Mesenchymal stem cell (in vitro differentiated cells and primary cell): ENCODE measurements at regions not wholly inside any gene's neighbourhood (a gene's known extent, or its start where the extent isn't known, plus 50 kb on each side); places are given as distances from the start of the nearest gene placed in this dataset.

Experiments used
- DNase-seq: peaks from one replicate; pipeline ENCODE4 v3.0.0-alpha.2; 2013
- H2AFZ ChIP-seq: one replicate; pipeline ENCODE4 v1.6.1; 2013; ENCODE audit warnings: low read depth, mild to moderate bottlenecking, control low read depth, inconsistent platforms, low read length, moderate library complexity
- H2AK5ac ChIP-seq: 2 replicates; pipeline ENCODE4 v1.6.1; 2013; ENCODE audit warnings: low read length, moderate library complexity, mild to moderate bottlenecking, inconsistent platforms; ENCODE audit not compliant: severe bottlenecking
- H2BK120ac ChIP-seq: one replicate; pipeline ENCODE4 v1.6.1; 2013; ENCODE audit warnings: low read depth, mild to moderate bottlenecking, inconsistent platforms, low read length, moderate library complexity
- H2BK12ac ChIP-seq, 2 experiments: one replicate each; pipeline ENCODE4 v1.6.1; 2013; ENCODE audit warnings: inconsistent platforms in 2 of 2, low read length in 2 of 2, mild to moderate bottlenecking in 2 of 2, moderate library complexity in 2 of 2, control low read depth in 1 of 2
- H2BK15ac ChIP-seq: one replicate; pipeline ENCODE4 v1.6.1; 2013; ENCODE audit warnings: mild to moderate bottlenecking, low read depth, inconsistent platforms; ENCODE audit not compliant: poor library complexity, severe bottlenecking
- H2BK5ac ChIP-seq: 2 replicates; pipeline ENCODE4 v1.6.1; 2013; ENCODE audit warnings: low read depth, mild to moderate bottlenecking, low read length, control low read depth, inconsistent platforms; ENCODE audit not compliant: poor library complexity, severe bottlenecking
- H3K14ac ChIP-seq, 2 experiments: one replicate each; pipeline ENCODE4 v1.6.1; 2013; ENCODE audit warnings: inconsistent platforms in 2 of 2, low read length in 2 of 2, control low read depth in 1 of 2, mild to moderate bottlenecking in 1 of 2, moderate library complexity in 1 of 2
- H3K18ac ChIP-seq, 2 experiments: one replicate each; pipeline ENCODE4 v1.6.1; 2013; ENCODE audit warnings: inconsistent platforms in 2 of 2, low read length in 2 of 2, control low read depth in 1 of 2, low read depth in 1 of 2, mild to moderate bottlenecking in 1 of 2
- H3K23ac ChIP-seq, 2 experiments: one replicate each; pipeline ENCODE4 v1.6.1; 2013; ENCODE audit warnings: inconsistent platforms in 2 of 2, low read length in 2 of 2, mild to moderate bottlenecking in 2 of 2, moderate library complexity in 2 of 2, control low read depth in 1 of 2
- H3K27ac ChIP-seq: 2 replicates; pipeline ENCODE4 v1.5.1; 2013; ENCODE audit warnings: mild to moderate bottlenecking, moderate library complexity, low read length, control low read depth, inconsistent platforms; ENCODE audit not compliant: poor library complexity, severe bottlenecking
- H3K27me3 ChIP-seq, 2 experiments: 2 replicates each; pipeline versions ENCODE4 v1.6.1 to v1.7.0; 2013; ENCODE audit warnings: low read length in 2 of 2, mild to moderate bottlenecking in 2 of 2, moderate library complexity in 2 of 2, control low read depth in 1 of 2, inconsistent platforms in 1 of 2; ENCODE audit not compliant: control insufficient read depth in 1 of 2, insufficient read depth in 1 of 2
- H3K36me3 ChIP-seq, 2 experiments: 2 replicates each; pipeline versions ENCODE4 v1.6.1 to v1.7.0; 2013; ENCODE audit warnings: low read length in 2 of 2, control low read depth in 1 of 2, inconsistent platforms in 1 of 2, low read depth in 1 of 2, mild to moderate bottlenecking in 1 of 2; ENCODE audit not compliant: insufficient read depth in 2 of 2, control insufficient read depth in 1 of 2
- H3K4ac ChIP-seq, 2 experiments: one replicate each; pipeline ENCODE4 v1.6.1; 2013; ENCODE audit warnings: inconsistent platforms in 2 of 2, low read length in 2 of 2, mild to moderate bottlenecking in 2 of 2, moderate library complexity in 2 of 2, control low read depth in 1 of 2, low read depth in 1 of 2
- H3K4me1 ChIP-seq: 2 replicates; pipeline ENCODE4 v1.6.1; 2013; ENCODE audit warnings: low read depth, low read length, control low read depth; ENCODE audit not compliant: control insufficient read depth, insufficient read depth
- H3K4me2 ChIP-seq: 2 replicates; pipeline ENCODE4 v1.6.1; 2013; ENCODE audit warnings: low read length, mild to moderate bottlenecking, inconsistent platforms; ENCODE audit not compliant: poor library complexity, severe bottlenecking
- H3K4me3 ChIP-seq, 2 experiments: 2 replicates each; pipeline versions ENCODE4 v1.5.1 to v1.7.0; 2013; ENCODE audit warnings: low read length in 2 of 2, mild to moderate bottlenecking in 2 of 2, control low read depth in 1 of 2, low read depth in 1 of 2; ENCODE audit not compliant: insufficient read depth in 1 of 2
- H3K79me1 ChIP-seq: replicated peaks from 2 replicates; pipeline ENCODE4 v1.6.1; 2013; ENCODE audit warnings: mild to moderate bottlenecking, control low read depth, low read length, inconsistent platforms; ENCODE audit not compliant: poor library complexity, severe bottlenecking
- H3K9ac ChIP-seq: 2 replicates; pipeline ENCODE4 v1.7.0; 2013; ENCODE audit warnings: mild to moderate bottlenecking, low read length, moderate library complexity
- H3K9me3 ChIP-seq: 2 replicates; pipeline ENCODE4 v1.7.0; 2013; ENCODE audit warnings: mild to moderate bottlenecking, low read length; ENCODE audit not compliant: control insufficient read depth
- H4K8ac ChIP-seq: one replicate; pipeline ENCODE4 v1.6.1; 2013; ENCODE audit warnings: inconsistent platforms, mild to moderate bottlenecking, low read length, moderate library complexity
- H4K91ac ChIP-seq: one replicate; pipeline ENCODE4 v1.6.1; 2013; ENCODE audit warnings: mild to moderate bottlenecking, low read length, inconsistent platforms
- WGBS: methylation state at CpG from one replicate; pipeline ENCODE4 v1.1.7; 2013; ENCODE audit warnings: mixed read lengths; 5-methylcytosine and 5-hydroxymethylcytosine counted together

GRCh38 chr18:27239669-27240068, 54.6 kb upstream of the CHST9 start:
- Histone ChIP-seq H3K4me3 (no peak overlapping the region), H2BK12ac (no peak overlapping the region), H3K4ac (no peak overlapping the region), H3K27ac (no peak overlapping the region), H4K91ac (no peak overlapping the region), H3K4me2 (no peak overlapping the region), H2BK120ac (no peak overlapping the region), H2BK15ac (no peak overlapping the region), H3K36me3 (no peaks in the 10 kb centered on the region), H2AFZ (no peak overlapping the region), H3K9me3 (no peaks in the 10 kb centered on the region), H2AK5ac (no peak overlapping the region), H3K27me3 (no peaks in the 10 kb centered on the region), H3K79me1 (no peaks in the 10 kb centered on the region), H3K14ac (no peak overlapping the region), H3K23ac (no peak overlapping the region), H3K4me1 (no peaks in the 10 kb centered on the region), H4K8ac (no peak overlapping the region), H3K9ac (no peak overlapping the region), H3K18ac (no peak overlapping the region), H2BK5ac (no peak overlapping the region)
- 71% methylated on average over 3 of the region's 4 CpGs for WGBS
- DNase-seq, result no peak

- no peak overlapping the region for H3K4ac ChIP-seq
- H3K4me2 ChIP-seq, result no peak overlapping the region
- H2BK12ac ChIP-seq, result no peak overlapping the region
- H3K36me3 ChIP-seq, result no peaks in the 10 kb centered on the region
- no peaks in the 10 kb centered on the region for H3K27me3 ChIP-seq
- 71% methylated on average over 3 of the region's 4 CpGs for WGBS
- no peak overlapping the region for H3K23ac ChIP-seq
- no peak overlapping the region for H2AFZ ChIP-seq
- no peak overlapping the region for H3K9ac ChIP-seq
- no peak overlapping the region for H3K4me3 ChIP-seq
- H3K79me1 ChIP-seq, result no peaks in the 10 kb centered on the region
- no peak overlapping the region for H3K27ac ChIP-seq
- no peak for DNase-seq
- no peak overlapping the region for H3K14ac ChIP-seq
- H2BK15ac ChIP-seq, result no peak overlapping the region
- no peaks in the 10 kb centered on the region for H3K9me3 ChIP-seq
- no peak overlapping the region for H4K8ac ChIP-seq
- no peak overlapping the region for H3K18ac ChIP-seq
- no peak overlapping the region for H4K91ac ChIP-seq
- H2BK5ac ChIP-seq, result no peak overlapping the region
- no peaks in the 10 kb centered on the region for H3K4me1 ChIP-seq
- H2BK120ac ChIP-seq, result no peak overlapping the region
- H2AK5ac ChIP-seq, result no peak overlapping the region
These were observed 50.2 kb upstream of the CHST9 start for GRCh38 chr18:27235218-27235870.
